MM.1S (cell line): ENCODE measurements at regions not wholly inside any gene's neighbourhood (a gene's known extent, or its start where the extent isn't known, plus 50 kb on each side); places are given as distances from the start of the nearest gene placed in this dataset.

ENCODE experiments used
- CTCF ChIP-seq: fragments of 300-600 bp; sonication (generic); IDR thresholded peaks from 2 replicates; pipeline ENCODE4 v1.5.1; 2016; ENCODE audit warnings: antibody characterized with exemption, low read length, mixed read lengths
- EZH2 ChIP-seq: fragments of 300-600 bp; sonication (generic); optimal IDR thresholded peaks from 2 replicates; pipeline ENCODE3; 2017; ENCODE audit warnings: low read depth, mild to moderate bottlenecking, antibody characterized with exemption, low read length, mixed read lengths

- TF ChIP-seq CTCF (no peak), EZH2 (no peak)
These were observed 280.4 kb downstream of the CAAP1 start for GRCh38 chr9:26612211-26612610.
